ENCODE measurements at regions not wholly inside any gene's neighbourhood (a gene's known extent, or its start where the extent isn't known, plus 50 kb on each side); places are given as distances from the start of the nearest gene placed in this dataset.

GRCh38 chr16:85385463-85386331 is 227.4 kb upstream of the GSE1 start (continued):
- no peak for TF ChIP-seq SOX6 (IDR thresholded peaks at IDR 0.05)
- peak; percentile 41; the same call in 1 of the 2 replicates for TF ChIP-seq SOX6 (CRISPR knock-in tag; IDR thresholded peaks at IDR 0.05)
- TF ChIP-seq ZNF34 (CRISPR knock-in tag; IDR thresholded peaks at IDR 0.05; ENCODE audit: borderline replicate concordance): no peak
- no peak for TF ChIP-seq ZBTB49 (CRISPR knock-in tag; IDR thresholded peaks at IDR 0.05; ENCODE audit: borderline replicate concordance)
- 0 out of 2 replicates have a peak, but pooled peaks have one; percentile 25 for TF ChIP-seq MEIS2 (CRISPR knock-in tag; IDR thresholded peaks at IDR 0.05)
- no peak for TF ChIP-seq PBX3 (CRISPR knock-in tag; IDR thresholded peaks at IDR 0.05; ENCODE audit: borderline replicate concordance)
- TF ChIP-seq REST (IDR thresholded peaks at IDR 0.05; ENCODE audit: borderline replicate concordance in 1 of 2, low read depth in 1 of 2, low read length in 2 of 2): no peak
- no peak for TF ChIP-seq NCOA5 (CRISPR knock-in tag; IDR thresholded peaks at IDR 0.05)
- no peak for TF ChIP-seq KLF9 (CRISPR knock-in tag; IDR thresholded peaks at IDR 0.05; ENCODE audit: low read depth)
- TF ChIP-seq ZBTB3 (CRISPR knock-in tag; IDR thresholded peaks at IDR 0.05; ENCODE audit: borderline replicate concordance, low read depth): no peak
- TF ChIP-seq BORCS8-MEF2B (CRISPR knock-in tag; IDR thresholded peaks at IDR 0.05): no peak; the same call in 1 of the 2 replicates
- TF ChIP-seq TEF (CRISPR knock-in tag; IDR thresholded peaks at IDR 0.05): no peak
- TF ChIP-seq JUND (CRISPR knock-in tag; IDR thresholded peaks at IDR 0.05): no peak
- 0 out of 2 replicates have a peak, but pooled peaks have one; percentile 60 for TF ChIP-seq SRY (CRISPR knock-in tag; IDR thresholded peaks at IDR 0.05)
- TF ChIP-seq ZNF460 (CRISPR knock-in tag; IDR thresholded peaks at IDR 0.05; ENCODE audit: borderline replicate concordance): no peak
- no peak for TF ChIP-seq GATA4 (IDR thresholded peaks at IDR 0.05; ENCODE audit: borderline replicate concordance, low read depth)
- no peak for TF ChIP-seq ZNF792 (CRISPR knock-in tag; IDR thresholded peaks at IDR 0.05)
- TF ChIP-seq NFE2L2 (IDR thresholded peaks at IDR 0.05; ENCODE audit: low read length): no peak
- 0 out of 3 replicates have a peak, but pooled peaks have one; percentile 43 for TF ChIP-seq MXI1 (IDR thresholded peaks at IDR 0.05; ENCODE audit: borderline replicate concordance, low read depth, low read length)
- TF ChIP-seq BATF2 (CRISPR knock-in tag; IDR thresholded peaks at IDR 0.05): no peak
- peak; percentile 33; the same call in 1 of the 2 replicates for TF ChIP-seq REPIN1 (CRISPR knock-in tag; IDR thresholded peaks at IDR 0.05; ENCODE audit: borderline replicate concordance, low read depth)
- TF ChIP-seq ZFP36L2 (CRISPR knock-in tag; IDR thresholded peaks at IDR 0.05): no peak
